SHP77 (cell line): ENCODE measurements at regions not wholly inside any gene's neighbourhood (a gene's known extent, or its start where the extent isn't known, plus 50 kb on each side); places are given as distances from the start of the nearest gene placed in this dataset.

Experiments
- DNase-seq, 2 experiments: peaks; one replicate each; lab custom pipeline; 2025; lab: John Stamatoyannopoulos, UW

DNA sequence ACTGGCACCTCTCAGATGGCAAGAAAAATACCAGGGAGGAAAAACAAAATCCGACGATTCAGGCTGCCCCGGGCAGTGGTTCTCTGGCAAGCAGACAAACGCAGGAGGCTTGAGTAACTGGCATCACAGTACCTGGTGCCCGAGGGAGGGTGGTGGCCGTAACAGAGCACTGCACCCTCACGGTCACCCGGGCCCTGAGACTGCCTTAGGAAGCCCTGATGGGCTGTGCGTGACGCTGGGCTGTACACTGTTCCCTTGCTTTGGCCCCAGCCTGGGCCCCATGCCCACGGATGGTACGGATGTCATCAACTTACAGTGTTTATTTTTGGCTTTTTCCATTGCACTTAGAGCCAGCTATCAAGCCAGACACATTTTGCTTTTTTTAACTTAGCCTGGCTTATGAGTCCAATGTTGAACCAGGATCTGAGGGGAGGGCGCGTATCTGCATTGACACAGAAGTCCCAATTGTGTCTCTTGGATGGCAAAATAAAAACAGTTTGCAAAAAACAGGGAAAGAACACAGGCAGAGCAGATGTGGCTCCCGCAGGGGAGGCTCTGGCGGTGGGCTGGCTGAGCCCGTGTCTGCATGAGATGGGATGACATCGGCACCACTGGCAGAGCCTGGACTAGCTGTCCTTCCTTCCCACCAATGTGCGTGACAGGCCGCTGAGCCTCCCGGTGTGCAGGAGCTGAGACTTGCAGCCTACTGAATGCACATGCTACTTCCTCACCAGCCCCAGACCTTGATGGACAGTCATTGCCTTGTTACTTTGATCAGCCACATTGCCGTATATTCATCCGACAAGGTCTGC lies 287.7 kb downstream of the FOXL1 start:
- no peak for DNase-seq

DNA sequence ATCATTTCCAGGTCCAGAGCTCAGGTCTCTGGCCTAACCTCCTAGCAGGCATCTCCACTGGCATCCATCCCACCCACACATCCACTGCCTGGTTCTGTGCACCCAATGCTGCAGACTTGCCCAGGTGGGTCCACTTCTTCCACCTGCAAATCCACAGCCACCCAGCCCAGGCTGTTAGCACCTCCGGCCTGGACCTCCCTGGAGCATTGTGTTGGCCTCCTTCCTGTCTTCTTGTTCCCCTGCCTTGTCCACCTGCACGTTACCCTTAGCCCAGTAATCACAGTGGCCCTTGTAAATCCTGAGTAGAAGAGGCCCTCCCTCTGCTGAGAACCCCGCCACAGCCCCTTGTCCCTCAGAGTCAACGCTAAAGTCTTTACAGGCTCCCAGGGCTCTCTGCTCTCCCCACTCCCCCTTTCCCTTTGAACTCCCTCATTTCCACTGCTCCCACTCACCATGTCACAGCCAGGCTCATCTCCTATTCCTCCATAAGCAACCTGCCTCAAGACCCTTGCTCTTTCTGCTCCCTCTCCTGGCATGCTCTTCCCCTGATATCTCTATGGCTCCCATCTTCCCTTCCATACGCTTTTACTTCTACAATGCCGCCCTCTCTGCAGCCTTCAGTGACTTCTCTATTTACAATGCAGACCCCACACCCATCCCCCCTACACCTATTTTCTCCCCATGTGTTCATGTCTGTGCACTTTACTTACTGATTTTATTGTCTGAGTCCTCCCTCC lies 288.8 kb downstream of the FOXL1 start:
- DNase-seq: no peak

DNA sequence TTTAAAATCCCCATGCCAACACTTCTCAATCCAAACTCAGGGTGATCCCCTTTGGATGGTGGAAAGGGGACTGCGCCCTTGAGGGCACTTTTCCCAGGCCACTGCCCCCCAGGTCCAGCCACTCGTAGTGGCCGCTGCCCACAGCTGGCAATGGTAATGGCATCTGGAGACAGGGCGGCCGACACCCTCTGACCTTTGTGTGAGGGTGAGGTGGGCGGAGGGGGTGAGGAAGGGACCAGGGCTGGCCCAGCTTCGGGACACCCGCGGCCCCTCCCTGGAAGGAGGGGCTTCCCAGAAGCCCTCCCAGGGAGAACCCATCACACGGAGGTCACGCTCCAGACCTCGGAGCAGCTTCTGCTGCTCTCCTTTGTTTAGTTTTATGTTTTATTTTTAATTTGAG lies 289.7 kb downstream of the FOXL1 start:
- DNase-seq: no peak

DNA sequence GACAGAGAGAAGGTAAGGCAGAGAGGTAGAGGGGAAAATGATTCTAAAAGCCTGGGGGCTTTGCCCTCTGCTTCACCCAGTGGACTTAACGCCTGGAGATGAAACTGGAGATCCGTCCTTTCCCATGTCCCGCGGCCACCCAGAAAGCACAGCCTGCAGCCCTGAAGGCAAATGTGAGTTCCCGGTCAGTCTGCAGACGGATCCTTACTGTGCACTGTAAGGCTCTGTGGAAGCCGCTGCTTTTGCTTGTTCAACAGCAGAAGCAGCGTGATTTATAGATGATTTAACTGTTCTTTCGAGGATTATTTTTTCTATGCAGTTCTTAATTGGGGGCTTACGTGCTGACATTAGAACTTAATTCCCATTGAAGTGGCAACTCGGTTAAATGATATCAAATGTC lies 290.4 kb downstream of the FOXL1 start:
- DNase-seq: no peak

DNA sequence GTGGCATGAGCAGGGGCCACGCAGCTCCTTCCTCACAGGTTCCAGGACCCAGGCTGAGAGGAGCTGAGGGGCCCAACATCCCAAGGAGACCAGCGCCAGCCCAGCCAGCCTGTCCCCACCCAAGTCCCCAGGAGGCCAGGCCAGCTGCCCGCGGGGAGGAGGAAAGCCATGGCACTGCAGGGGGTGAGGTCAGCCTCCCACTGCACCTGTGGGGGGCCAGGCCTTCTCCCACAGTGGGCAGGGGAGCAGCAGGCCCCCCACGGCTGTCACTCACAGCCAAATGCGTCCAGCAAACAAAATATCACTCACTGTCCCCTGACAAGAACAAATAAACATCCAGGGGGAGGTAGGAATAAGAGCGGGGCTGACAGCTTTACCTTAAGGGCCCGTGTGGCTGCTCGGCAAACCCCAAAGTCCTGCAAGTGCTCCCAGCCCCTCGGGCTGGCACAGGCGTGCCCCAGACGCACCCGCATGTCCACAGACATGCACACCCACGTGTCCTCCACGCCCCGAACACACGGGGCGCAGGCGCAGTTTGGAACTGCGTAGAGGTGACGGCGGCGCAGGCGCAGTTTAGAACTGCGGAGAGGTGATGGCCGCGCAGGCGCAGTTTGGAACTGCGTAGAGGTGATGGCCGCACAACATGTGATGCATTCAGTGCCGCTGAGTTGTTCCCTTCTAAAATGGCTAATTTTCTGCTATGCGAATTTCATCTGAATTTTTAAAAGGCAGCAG lies 291.1 kb downstream of the FOXL1 start:
- no peak for DNase-seq

DNA sequence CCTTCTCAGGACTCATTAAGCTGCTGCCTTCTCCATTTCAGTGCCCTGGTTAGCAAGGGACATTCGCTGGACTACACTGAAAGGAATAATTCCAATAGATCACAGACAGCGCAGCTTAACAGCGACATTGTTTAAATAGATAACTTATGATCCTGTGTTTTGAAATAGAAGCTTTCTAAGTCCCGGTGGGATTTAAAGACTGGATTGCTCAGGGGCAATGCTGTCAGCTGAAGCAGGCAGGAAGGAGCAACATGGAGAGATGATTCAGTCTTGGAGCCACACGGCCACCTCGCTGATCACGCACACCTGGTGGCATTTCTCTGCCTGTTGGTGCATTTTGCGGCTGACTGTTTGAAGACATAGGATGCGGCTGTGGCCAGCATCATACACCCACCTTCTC lies 292.0 kb downstream of the FOXL1 start:
- DNase-seq: no peak

DNA sequence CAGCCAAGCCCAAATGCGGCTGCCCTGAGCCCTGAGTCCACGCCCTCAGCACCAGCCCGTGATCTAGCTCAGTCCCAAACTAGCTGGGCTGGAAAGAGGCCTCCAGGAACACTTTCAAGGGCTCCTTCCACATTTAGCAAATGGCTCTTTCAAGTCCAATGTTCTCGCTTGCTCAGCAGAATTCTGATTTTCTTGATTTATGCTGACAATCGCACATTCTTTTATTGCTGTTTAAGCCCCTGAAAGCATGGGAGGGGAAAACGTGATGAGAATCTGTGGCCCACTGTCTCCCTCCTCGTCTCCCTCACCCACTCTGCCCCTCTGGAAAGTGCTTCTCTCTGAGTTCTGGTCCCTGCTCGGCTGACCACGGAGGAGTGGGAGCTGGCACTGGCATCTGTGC lies 293.8 kb downstream of the FOXL1 start:
- no peak for DNase-seq

DNA sequence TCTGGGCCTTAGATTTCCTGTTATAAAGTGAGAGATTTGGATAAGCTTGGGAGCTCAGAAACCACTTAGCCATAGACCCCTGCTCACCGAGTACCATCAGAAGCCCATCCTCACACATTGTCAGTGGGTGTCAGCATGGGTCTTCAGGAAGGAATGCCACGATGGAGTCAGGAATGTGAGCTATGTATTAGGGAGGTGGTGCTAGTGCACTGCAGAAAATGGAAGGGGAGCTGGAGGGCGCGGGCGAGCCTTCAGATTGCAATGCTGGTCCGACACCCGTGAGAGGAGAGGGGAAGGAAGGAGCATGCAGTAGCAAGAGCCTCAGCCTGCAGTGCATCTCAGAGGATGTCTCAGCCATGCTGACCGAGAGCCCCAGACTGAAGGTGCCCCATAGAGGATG lies 294.5 kb downstream of the FOXL1 start:
- DNase-seq: no peak

DNA sequence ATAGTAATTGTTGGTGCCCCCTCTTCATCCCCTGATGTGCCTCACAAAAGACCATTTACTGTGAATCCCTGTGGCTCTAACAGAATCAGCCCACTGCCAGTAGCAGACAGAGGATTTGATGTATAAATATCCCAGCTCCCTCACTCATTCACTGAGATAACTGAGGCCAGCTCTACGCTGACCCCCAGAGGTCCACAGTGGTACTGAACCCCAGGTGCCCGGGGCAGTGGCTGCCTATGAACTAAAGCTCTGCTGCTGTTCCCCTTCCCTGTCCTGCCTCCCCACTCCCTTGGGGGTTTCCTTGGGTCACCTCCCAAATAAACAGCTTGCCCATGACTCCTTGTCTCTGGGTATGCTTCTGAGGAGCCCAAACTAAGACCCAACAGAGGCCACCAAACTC lies 295.8 kb downstream of the FOXL1 start:
- peak in 1 of 2 experiments; percentile 34 for DNase-seq

DNA sequence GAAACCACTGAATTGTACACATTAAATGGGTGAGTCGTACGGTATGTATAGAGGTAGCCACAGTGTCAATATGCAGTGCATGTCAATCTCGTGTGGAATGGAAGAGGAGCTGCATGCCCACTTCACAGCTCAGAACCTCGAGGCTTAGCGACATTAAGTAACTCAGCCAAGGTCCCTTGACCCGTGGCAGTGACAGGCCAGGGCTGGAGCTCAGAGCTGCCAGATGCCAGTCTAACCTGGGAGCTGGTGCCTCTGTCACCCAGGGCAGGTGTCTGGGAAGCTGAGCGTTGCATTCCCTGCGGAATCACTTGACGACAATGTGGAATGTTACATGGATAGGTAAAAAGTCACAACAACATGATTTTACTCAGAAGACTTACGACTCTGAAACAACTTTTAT lies 298.1 kb downstream of the FOXL1 start:
- DNase-seq: no peak

DNA sequence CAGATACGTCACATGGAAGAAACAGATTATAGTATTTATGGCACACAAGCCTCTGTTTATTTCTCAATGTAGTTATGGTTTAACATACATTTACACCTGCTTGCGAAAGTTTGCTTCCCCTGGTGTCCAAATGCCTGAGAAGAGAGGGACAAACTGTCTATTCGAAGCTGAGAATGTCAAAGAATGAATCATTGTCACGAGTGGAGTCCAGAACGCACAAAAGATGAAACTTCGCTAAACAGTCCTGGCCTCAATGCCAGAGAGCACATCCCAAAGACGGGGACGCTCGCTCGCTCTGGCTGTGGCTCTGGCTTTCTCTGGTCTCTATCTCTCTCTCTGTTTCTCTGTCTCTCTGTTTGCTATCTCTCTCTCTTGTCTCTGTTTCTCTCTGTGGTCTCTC lies 298.8 kb downstream of the FOXL1 start:
- no peak for DNase-seq

DNA sequence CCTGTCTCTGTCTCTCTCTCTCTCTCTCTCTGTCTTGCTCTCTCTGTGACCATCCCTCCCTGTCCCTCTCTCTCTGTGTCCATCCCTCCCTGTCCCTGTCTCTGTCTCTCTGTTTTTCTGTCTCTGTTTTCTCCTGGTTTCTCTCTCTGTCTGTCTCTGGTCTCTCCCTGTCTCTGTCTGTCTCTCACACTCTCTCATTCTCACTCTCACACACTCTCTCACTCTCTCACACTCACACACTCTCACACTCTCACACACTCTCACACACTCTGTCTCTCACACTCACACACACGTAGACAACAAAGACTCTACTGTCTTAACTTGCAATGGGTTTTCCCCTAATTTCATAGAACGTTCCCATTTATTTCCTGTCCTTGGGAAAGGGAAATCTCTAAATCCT lies 299.5 kb downstream of the FOXL1 start:
- DNase-seq: no peak

DNA sequence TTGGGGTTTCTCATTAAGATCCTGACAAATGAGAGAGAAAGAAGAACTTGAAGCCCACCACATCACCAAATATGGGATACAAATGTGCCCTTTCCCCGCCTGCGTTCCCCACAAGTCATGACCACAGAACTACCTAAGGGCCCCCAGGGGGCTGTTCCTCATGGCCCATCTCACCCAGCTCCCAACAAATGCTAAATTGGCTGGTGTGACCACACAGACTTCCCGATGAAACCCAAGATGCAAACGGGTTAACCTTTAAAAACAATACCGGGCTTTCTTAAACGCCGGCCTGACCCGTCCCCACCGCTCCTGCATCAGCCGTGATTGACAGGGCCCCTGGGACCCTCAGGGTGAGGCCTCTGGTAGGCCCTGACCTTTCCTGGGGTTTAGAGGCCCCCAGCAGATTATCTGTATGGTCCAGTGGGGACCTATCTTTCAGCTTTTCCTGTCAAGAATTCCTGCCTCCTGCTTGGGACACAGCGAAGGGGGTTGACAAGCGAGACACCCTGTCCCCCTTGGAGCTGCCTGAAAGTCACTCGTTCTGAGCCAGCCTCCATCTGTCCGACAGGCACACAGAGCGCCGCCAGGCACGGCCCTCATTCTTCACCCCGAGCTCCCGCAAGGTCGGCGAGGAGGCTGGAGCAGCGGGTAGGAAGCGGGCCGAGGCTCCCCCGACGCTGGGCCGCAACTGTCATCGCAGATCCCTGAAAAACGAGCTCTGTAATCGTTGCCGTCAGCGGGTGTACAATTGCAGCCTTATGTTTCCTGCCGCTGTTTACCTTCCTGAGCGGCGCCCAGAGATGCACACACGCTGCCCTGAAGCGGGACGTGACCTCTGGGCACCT lies 300.1 kb downstream of the FOXL1 start:
- no peak for DNase-seq

DNA sequence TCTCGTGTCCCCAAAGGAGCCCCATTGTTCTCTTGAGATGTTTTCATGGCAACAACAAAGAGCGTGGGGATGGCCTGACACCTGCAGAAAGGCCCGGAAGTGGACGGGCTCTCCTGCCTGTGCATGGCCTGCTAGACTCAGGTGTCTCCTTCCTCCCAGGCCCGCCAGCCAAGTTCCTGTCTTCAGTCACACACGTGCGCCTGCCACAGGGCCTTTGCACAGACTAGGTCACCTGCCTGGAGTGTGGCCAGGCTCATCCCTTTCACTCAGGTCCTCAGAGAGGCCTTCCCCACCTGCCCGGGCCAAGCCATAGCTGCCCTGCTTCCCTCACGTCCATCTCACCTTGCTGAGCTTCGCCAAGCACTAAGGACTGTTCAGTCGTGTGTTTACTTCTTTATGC lies 300.9 kb downstream of the FOXL1 start:
- DNase-seq: no peak

DNA sequence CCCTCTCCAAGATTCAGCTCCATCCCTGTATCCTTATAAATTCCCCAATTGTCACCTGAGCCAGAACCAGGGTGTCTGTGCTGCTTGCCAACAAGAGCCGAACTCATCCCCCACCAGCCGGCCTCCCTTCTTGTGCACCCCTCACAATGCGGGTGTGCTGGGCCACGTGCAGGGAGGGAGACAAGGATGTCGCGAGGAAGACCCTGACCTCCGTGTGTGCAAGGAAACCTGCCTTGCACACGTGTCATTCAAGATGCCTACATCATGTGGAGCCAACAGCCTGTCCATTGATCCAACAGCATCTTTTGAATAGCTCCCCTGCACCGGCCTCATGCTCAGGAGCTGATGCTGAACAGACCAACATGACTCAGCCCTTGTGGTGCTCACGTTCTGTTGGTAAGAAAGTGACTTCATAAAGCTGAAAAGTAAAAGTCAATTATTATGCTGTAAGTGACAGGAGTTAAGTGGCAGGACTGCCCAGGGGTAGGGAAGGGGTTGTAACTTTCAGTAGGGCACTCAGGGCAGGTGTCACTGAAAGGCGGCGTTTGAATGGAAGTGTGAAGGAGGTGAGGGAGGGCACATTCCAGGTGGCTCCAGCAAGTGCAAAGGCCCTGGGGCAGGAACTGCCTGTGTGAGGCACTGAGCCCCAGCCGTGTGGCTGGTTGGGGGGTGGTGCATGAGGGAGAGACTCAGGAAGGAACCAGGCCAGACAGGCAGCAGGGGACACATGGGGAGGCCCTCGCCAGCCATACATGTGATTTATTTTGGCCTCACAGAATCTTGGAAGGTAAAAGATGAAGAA lies 302.2 kb downstream of the FOXL1 start:
- no peak for DNase-seq

DNA sequence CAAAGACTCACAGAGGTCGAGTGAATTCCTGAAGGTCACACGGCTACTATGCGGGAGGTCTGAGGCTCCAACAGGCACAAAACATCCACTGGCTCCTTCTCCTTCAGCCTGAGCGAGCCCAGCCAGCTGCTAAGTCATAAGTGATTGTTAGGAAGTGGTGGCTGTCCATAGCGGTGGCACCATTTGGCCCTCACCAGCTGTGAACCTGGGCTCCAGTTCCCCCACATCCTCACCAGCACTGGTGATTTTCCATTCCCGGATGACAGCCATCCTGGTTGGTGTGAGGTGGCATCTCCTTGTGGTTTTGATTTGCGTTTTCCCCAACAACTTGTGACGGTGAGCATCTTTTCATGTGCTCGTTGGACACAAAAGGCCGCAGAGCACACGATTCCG lies 302.8 kb downstream of the FOXL1 start:
- no peak for DNase-seq

DNA sequence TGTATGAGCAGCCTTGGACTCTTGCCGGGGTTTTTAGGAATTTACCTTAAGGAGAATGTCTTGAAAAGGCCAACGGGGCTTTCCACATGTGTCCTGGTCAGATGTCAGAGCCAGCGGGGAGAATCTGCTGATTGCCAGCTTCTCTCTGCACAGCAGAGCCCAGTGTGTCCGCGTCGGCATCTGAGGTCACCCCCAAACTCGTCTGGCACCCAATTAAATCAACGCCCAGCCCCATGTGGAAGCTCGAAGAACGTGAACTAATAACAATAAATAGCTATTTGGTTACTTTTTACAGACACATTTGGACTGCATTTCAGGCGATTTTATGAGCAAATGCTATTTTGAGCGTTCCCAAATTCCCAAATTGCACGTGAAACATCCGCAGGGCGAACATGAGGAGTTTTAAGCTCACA lies 303.5 kb downstream of the FOXL1 start:
- no peak for DNase-seq

DNA sequence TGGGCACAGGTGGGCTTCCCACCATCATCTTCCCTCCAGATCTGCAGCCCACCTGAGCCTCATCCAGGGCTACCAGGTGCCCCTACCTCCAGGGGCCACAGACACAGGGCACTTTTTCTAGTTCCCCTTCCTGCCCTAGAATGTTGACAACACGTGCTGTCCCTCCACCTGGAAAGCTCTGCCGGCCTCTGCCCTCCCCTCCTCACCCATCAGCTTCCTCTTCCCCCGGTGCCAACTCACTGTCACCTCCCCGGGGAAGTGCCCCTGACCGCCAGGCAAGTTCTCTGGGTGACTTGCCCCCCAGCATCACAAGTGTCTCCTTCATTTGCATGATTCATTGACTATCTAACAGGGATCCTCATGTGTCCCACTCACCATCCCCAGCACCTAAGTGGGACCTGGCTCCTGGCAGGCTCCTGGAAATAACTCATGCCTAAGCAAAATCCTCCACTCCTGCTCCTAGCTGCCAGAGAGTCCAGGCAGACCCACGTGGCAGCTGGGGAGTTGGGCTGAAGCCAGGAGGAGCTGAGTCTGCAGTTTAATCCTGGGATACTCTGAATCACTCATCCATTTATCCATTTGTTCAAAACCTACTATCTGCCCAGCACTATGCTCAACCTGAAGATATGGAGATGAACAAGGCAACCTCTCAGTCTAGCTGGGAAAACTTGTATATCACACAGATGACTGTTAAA lies 304.4 kb downstream of the FOXL1 start:
- no peak for DNase-seq

DNA sequence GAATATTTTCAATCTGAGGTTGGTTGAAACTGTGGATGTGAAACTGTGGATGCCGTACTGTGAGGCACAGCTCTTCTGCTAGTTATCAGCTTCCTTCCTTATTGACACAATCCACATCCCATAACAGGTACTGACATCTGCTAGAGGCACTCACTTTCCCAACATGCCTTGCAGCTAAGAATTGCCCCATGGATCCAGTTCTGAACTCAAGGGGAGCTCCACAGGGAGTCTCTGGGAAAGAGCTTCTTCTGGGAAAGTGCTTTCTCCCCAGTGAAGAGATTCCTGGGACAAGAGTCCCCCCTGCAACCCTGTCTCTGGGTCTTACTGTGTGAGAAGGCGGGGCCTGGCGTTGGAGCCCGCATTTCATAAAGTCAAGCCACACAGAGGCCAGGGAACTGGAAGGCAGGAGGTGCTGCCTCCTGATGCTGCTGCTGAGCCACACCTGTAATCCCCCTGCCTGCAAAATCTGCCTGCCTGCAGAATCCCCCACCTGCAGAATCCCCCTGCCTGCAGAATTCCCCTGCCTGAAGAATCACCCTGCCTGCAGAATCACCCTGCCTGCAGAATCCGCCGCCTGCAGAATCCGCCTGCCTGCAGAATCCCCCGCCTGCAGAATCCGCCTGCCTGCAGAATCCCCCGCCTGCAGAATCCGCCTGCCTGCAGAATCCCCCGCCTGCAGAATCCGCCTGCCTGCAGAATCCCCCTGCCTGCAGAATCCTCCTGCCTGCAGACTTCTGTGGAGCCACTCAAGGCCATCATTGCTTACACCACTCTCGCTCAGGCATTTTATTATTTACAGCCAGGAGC lies 305.4 kb downstream of the FOXL1 start:
- no peak for DNase-seq

DNA sequence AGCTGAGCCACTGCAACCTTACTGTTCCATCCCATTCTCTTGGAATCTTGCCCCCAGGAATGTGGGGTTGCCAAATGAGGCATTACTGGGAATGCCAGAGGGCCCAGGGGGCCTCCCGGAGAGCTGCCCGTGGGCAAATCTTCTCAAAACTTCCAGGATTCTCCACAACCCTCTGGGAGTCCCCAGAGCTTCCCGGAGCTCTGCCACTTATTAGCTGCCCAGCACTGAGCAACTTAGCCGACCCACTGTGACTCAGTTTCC lies 306.0 kb downstream of the FOXL1 start:
- no peak for DNase-seq
